ENCODE measurements at regions not wholly inside any gene's neighbourhood (a gene's known extent, or its start where the extent isn't known, plus 50 kb on each side); places are given as distances from the start of the nearest gene placed in this dataset.

DNA sequence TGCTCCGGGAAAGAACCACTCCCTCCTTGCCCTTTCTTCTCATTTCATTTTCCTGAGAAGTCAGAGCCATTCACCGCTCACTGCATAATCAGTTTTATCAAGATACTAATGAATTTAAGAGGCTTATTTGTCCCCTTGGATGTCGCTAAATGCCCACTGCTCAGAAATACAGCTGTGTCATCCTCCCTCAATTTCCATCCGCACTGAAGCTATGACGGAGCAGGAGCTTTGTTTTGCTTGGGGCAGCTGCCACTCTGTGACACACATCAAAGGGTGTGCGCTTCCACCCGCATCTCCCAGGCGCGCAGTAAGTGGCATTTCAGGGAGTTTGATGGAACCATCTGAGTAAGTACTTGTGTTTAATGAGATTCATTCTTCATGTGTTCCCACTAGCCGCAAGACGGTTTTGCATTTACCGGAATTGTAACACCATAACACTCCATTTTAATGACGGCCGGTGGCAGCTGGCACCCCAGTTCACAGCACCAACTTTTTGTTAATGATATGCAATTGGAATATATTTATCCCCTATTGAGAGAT is 103.8 kb upstream of the PARD3 start:
- Mint-ChIP-seq H3K27ac (no peak overlapping the region), H3K4me3 (no peak overlapping the region), H3K27me3 (peaks cover 3% of the 10 kb centered on the region), H3K9me3 (no peaks in the 10 kb centered on the region), H3K4me1 (no peaks in the 10 kb centered on the region), H3K36me3 (ENCODE audit: low read depth) (no peaks in the 10 kb centered on the region)
- DNase-seq: no peak
- TF ChIP-seq, protein P1, sequence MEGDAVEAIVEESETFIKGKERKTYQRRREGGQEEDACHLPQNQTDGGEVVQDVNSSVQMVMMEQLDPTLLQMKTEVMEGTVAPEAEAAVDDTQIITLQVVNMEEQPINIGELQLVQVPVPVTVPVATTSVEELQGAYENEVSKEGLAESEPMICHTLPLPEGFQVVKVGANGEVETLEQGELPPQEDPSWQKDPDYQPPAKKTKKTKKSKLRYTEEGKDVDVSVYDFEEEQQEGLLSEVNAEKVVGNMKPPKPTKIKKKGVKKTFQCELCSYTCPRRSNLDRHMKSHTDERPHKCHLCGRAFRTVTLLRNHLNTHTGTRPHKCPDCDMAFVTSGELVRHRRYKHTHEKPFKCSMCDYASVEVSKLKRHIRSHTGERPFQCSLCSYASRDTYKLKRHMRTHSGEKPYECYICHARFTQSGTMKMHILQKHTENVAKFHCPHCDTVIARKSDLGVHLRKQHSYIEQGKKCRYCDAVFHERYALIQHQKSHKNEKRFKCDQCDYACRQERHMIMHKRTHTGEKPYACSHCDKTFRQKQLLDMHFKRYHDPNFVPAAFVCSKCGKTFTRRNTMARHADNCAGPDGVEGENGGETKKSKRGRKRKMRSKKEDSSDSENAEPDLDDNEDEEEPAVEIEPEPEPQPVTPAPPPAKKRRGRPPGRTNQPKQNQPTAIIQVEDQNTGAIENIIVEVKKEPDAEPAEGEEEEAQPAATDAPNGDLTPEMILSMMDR (IDR thresholded peaks at IDR 0.05): no peak
- intact Hi-C loops (cut with micrococcal nuclease): no loop called here
- ChIA-PET CTCF (no interaction called here), POLR2A (no interaction called here)
- ATAC-seq (ENCODE audit: low read depth): no peak

DNA sequence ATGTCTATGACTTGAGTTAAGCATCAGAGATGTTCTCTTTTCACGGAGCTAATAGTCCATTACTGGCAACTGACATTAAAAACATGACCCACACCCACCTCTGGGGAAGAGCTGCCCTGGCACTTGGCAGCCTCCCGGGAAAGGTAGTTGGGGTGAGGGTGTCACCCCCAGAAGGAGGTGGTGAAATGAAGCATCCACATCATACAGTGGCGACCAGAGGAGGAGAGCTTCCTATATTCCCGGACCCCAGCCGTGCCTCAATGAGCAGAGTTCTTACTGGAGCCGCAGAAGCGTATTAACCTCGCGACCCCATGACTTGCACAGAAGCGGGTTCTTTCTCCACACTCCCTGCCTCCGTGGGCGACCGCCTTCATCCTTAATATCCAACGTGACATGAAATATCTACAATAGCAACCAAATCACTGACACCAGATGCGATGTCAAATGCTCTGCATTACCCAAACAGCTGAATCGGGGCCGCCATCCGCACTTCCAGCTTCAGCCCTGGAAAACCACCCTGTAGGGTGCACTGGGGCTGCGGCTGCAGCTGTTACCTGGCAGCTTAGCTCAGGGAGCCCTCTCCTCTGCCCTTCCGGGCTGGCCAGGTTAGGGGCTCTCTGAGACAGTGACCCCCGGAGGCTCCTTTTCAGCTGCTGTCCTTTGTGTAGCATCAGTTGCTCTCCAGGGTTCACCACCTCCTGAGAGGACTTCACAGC is 103.1 kb upstream of the PARD3 start:
- DNase-seq (no peak), ATAC-seq (ENCODE audit: low read depth) (no peak)
- TF ChIP-seq, protein P1 (IDR thresholded peaks at IDR 0.05): no peak
- no peak overlapping the region for H3K4me3 Mint-ChIP-seq
- ChIA-PET POLR2A (no interaction called here), CTCF (no interaction called here)
- H3K9me3 Mint-ChIP-seq: no peaks in the 10 kb centered on the region
- H3K27ac Mint-ChIP-seq: no peak overlapping the region
- intact Hi-C loops (cut with micrococcal nuclease): no loop called here
- H3K4me1 Mint-ChIP-seq: no peaks in the 10 kb centered on the region
- peaks cover 3% of the 10 kb centered on the region for H3K27me3 Mint-ChIP-seq
- H3K36me3 Mint-ChIP-seq (ENCODE audit: low read depth): no peaks in the 10 kb centered on the region

DNA sequence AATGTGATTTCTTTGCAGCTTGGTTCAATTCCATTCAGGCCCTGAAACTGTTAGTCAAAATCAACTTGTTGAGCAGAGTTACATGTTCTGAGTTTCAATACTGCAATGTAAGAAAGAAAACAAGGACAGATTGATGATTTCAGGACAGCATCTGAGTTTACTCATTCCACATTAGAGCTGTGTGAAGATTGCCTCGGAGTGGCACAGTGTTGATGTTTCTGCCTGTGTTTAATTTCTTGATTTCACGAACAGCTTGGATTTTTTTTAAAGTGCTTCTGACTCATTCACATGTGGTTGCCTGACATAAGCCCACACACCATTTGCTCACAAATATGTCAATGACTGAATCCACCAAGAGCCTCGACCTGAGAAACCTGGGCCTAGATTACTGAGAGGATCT is 101.2 kb upstream of the PARD3 start:
- H3K4me1 Mint-ChIP-seq: no peaks in the 10 kb centered on the region
- no peaks in the 10 kb centered on the region for H3K9me3 Mint-ChIP-seq
- H3K27me3 Mint-ChIP-seq: peaks cover 3% of the 10 kb centered on the region
- DNase-seq (no peak), ATAC-seq (ENCODE audit: low read depth) (no peak)
- POLR2A ChIA-PET: no interaction called here
- TF ChIP-seq, protein P1 (IDR thresholded peaks at IDR 0.05): no peak
- H3K27ac Mint-ChIP-seq: no peak overlapping the region
- CTCF ChIA-PET: no interaction called here
- intact Hi-C loops (cut with micrococcal nuclease): no loop called here
- no peak overlapping the region for H3K4me3 Mint-ChIP-seq
- no peaks in the 10 kb centered on the region for H3K36me3 Mint-ChIP-seq (ENCODE audit: low read depth)

DNA sequence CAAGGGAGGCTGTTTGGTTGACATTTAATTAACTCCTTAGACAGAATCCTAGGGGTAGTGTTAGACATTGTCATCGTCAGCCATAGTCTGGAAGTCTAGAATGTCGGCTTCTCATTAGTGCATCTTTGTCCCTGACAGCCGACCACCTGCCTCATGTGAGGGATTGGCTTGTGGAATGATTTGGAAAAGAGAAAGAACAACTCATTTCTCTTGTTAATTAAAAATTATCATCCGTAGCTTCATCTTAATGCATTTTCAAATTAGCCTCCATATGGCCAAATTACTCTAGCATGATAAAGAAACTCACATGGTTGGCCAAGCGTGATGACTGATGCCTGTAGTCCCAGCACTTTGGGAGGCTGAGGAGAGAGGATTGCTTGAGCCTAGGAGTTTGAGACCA is 97.7 kb upstream of the PARD3 start:
- DNase-seq: no peak
- Mint-ChIP-seq H3K27me3 (no peaks in the 10 kb centered on the region), H3K27ac (no peak overlapping the region), H3K9me3 (no peaks in the 10 kb centered on the region), H3K36me3 (ENCODE audit: low read depth) (no peaks in the 10 kb centered on the region), H3K4me3 (no peak overlapping the region), H3K4me1 (no peaks in the 10 kb centered on the region)
- ChIA-PET CTCF (no interaction called here), POLR2A (no interaction called here)
- TF ChIP-seq, protein P1 (IDR thresholded peaks at IDR 0.05): no peak
- intact Hi-C loops (cut with micrococcal nuclease): no loop called here
- ATAC-seq (ENCODE audit: low read depth): no peak

DNA sequence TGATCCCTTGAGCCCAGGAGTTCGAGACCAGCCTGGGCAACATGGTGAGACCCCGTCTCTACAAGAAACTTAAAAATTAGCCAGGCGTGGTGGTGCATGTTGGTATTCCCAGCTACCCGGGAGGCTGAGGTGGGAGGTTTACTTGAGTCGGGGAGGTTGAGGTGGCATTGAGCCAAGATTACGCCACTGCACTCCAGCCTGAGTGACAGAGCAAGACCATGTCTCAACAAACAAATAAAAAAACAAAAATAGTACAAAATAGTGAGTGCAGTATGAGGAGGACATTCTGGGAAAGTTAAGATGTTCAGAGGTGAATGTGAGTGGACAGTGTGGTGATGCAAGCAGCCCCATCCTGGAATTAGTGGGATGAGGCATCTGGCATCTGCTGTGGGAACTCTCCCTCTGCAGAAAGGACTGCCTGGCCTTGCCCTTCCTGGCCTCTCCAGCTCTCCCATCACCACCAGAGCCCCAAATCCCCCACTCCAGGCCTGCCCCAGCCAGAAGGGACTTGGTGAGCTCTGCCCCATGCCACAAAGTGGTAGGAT is 96.6 kb upstream of the PARD3 start:
- TF ChIP-seq, protein P1 (IDR thresholded peaks at IDR 0.05): no peak
- Mint-ChIP-seq H3K4me3 (no peak overlapping the region), H3K4me1 (no peaks in the 10 kb centered on the region), H3K27ac (no peak overlapping the region), H3K27me3 (no peaks in the 10 kb centered on the region), H3K36me3 (ENCODE audit: low read depth) (no peaks in the 10 kb centered on the region), H3K9me3 (no peaks in the 10 kb centered on the region)
- ATAC-seq (ENCODE audit: low read depth) (no peak), DNase-seq (no peak)
- intact Hi-C loops (cut with micrococcal nuclease): no loop called here
- ChIA-PET CTCF (no interaction called here), POLR2A (no interaction called here)

Data from activated B cell treated with CpG ODN at 0.5 μM for 24 hours (primary cell).